HG03558 (cell line): ENCODE measurements at regions not wholly inside any gene's neighbourhood (a gene's known extent, or its start where the extent isn't known, plus 50 kb on each side); places are given as distances from the start of the nearest gene placed in this dataset.
"Not testable (repeated sequence)": the region's sequence is repeated elsewhere in the genome, so short reads cannot be mapped to it uniquely, and the experiment has no call there.

Experiments
- ATAC-seq: cut with Tn5 transposase; IDR thresholded peaks from one replicate; pipeline ENCODE4 v1.9.1; 2021; ENCODE audit warnings: moderate number of reproducible peaks; ENCODE audit not compliant: unreplicated experiment; ENCODE audit errors: extremely low read depth

GRCh38 chr9:102767076-102767475, 228.1 kb upstream of the CYLC2 start:
- ATAC-seq, result no peak

- ATAC-seq, result no peak
Measured at GRCh38 chr9:102740578-102740977, 254.6 kb upstream of the CYLC2 start.

- ATAC-seq, result no peak
Measured at GRCh38 chr9:102728946-102729345, 266.2 kb upstream of the CYLC2 start.

- no peak for ATAC-seq
Measured at GRCh38 chr9:102714184-102714583, 280.9 kb upstream of the CYLC2 start.

DNA sequence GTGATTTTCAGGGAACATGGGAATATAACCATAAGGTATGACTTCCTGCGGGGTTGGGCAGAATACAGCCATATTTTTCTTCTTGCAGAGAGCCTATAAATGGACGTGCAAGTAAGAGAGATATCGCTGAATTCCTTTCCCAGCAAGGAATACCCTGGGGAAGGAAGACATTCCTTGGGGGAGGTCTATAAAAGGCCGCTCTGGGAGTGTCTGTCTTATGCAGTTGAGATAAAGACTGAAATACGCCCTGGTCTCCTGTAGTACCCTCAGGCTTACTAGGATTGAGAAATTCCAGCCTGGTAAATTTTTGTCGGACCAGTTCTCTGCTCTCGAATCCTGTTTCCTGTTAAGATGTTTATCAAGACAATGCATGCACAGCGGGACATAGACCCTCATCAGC, 282.2 kb upstream of the CYLC2 start:
- not testable (repeated sequence) for ATAC-seq

DNA sequence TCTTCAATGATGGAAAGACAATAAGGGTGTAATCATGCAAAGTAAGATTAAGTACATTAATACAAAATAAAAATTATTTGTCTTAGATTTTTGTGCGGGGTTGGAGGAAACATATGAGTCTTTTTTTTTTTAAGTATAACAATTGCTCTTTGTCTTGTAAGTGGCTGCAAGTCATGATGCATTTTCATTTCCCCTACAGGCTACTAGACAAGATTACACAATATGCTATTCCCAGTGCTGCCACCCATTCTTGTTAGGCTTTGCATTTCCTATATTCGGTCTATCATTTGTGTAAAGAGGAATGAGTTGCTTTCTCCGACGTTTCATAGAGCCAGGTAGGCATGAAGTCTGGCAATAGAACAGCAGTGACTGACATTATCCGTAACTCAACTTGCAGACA, 294.2 kb upstream of the CYLC2 start:
- ATAC-seq, result no peak

GRCh38 chr9:102669220-102669619, 325.9 kb upstream of the CYLC2 start:
- no peak for ATAC-seq

DNA sequence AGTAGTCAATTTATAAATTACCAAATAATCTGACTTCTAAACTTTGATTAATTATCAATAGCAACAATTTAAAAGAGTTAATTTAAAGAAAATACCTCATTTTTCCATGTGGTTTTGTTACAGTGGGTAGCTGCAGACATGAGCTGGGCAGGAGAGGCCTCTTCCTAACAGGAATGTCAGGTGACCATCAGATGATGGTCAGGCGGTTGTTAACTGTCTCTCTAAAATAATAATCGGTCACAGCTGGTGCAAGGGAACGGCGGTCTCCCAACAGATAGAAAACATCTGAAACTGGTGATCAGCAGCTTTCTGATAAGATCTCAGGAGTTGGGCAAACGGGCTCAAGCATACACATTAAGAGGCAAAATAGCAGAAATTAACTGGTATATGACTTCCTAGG, 342.7 kb upstream of the CYLC2 start:
- ATAC-seq, result no peak

DNA sequence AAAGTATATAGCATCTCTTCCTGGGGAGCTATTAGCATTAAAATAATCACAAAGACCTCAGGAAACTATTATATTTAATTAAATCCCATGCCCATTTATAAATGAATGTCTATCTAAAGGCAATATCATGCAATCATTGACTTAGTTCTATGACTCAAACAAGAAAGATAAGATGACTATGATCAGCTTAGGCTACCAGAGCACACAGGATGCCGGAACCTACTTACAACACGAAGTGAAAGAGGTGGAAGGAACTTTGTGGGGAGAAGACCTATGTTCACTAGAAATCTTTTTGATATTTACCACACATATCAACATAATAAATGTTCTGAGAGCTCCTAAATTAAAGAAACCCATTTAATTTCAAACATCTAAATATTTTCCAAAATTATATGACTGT, 344.2 kb upstream of the CYLC2 start:
- no peak for ATAC-seq

GRCh38 chr9:102642651-102643050, 352.5 kb upstream of the CYLC2 start:
- no peak for ATAC-seq

- no peak for ATAC-seq
Measured at GRCh38 chr9:102631559-102631958, 363.6 kb upstream of the CYLC2 start.

DNA sequence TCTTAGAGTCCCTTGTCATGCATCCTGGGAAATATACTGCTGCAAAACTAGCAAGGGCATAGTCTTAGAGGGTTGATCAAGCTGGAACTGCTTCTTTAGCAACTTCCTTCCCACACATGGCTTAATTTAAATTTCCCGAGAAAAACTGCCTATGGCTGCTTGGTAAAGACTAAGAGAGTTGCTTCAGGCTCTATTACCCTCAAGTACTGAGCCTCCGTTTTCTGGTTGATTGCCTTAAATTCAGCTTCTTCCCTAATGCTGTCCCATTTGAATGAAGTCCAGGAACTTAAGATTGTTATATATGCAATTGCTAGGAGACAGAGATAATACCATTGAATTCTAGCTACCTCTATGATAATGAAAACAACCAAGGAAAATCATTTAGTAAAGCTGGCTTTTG, 385.7 kb upstream of the CYLC2 start:
- ATAC-seq, result no peak

DNA sequence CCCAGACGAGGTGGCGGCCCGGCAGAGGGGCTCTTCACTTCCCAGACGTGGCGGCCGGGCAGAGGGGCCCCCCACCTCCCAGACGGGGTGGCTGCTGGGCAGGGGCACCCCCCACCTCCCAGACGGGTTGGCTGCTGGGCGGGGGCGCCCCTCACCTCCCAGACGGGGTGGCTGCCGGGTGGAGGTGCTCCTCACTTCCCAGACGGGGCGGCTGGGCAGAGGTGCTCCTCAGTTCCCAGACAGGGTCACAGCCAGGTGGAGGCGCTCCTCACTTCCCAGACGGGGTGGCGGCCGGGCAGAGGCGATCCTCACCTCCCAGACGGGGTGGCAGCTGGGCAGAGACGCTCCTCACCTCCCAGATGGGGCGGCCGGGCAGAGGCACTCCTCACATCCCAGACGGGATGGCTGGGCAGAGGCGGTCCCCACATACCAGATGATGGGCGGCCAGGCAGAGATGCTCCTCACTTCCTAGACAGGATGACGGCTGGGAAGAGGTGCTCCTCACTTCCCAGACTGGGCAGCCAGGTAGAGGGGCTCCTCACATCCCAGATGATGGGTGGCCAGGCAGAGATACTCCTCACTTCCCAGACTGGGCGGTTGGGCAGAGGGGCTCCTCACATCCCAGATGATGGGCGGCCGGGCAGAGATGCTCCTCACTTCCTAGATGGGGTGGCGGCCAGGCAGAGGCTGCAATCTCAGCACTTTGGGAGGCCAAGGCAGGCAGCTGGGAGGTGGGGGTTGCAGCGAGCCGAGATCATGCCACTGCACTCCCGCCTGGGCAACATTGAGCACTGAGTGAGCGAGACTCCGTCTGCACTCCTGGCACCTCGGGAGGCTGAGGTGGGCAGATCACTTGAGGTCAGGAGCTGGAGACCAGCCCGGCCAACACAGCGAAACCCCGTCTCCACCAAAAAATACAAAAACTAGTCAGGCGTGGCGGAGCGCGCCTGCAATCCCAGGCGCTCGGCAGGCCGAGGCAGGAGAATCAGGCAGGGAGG, 391.6 kb upstream of the CYLC2 start:
- ATAC-seq, result not testable (repeated sequence)

GRCh38 chr9:102594241-102594640, 400.9 kb upstream of the CYLC2 start:
- ATAC-seq, result no peak

DNA sequence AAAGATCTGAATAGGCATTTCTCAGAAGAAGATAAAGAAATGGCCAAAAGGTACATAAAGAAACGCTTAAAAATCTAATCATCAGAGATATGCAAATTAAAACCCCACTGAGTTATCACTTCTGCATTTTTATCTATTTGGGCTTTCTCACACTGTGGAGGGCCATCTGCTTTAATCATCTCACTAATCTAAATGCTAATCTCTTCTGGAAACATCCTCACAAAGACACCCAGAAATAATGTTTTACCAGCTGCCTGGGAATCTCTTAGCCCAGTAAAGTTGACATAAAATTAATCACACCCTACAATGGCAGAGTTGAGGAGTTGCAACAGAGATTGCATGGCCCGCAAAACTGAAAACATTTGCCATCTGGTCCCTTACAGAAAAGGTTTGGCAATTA, 407.9 kb upstream of the CYLC2 start:
- ATAC-seq, result no peak

GRCh38 chr9:102569436-102569835, 425.7 kb upstream of the CYLC2 start:
- no peak for ATAC-seq

DNA sequence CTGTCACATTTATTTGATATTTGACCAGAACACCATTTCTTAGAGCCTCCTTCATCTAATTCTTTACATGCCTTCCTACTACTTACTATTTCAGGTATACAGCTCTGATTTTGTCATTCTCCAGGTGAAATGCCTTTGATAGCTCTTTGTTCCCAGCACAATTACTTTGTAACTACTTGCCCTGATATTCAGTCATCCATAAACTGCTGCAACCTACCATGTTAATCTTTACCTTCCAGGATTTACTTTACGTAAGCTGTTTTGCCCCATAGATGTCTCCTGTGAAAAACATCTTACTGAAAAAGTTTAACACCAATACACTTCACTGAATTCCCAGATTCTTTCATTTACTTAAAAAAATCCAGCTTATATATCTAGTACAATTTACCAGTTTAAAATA, 443.8 kb upstream of the CYLC2 start:
- ATAC-seq, result no peak

- no peak for ATAC-seq
Measured at GRCh38 chr9:102550886-102551285, 444.2 kb upstream of the CYLC2 start.

GRCh38 chr9:102550266-102550665, 444.9 kb upstream of the CYLC2 start:
- ATAC-seq, result no peak

DNA sequence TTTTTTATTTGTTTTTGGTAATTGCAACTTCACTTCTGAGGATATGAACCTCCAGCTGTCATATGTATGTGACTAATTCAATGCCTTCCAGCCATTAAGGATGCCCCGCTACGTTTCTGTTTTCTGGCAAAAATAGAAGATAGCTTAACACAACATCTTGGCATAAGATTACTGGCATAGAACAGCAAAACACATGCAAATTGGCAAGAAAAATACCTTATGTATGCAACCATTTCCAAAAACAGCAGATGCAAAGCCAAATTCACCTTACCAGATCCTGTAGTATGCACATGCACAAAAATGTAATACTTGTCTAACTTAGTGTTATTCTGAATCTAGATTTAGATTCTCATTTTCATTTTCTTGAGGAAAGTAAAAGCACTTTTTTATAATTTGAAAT, 461.1 kb upstream of the CYLC2 start:
- ATAC-seq, result no peak

DNA sequence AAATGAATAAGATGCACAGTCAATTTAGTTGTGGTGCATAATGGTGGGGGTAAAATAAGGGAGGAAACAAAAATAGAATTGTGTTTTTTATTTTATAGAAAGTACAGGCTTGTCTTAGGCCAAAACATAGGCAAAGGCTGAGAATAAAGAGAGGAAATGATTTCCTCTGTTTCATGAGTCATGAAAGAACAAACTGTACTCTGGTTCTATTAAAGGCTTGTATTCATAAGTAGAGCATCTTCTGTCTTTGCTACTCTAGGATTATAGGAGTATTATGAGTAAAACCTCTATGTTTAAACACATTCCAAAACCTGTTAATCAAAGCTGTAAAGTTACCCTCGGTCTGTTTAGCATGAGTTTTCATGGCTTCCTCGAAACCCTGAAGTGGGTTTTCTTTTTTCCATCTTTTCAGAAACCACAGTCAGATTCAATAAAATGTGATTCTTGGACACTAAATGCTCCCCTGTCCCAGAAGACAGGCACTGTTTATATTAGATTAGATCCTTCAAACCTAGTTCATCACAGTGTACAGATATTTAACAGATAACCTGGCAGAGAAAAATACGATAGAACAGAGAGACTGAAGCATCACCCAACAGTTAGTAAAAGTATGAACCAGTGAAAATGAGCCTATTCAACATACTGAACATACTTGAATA, 473.9 kb upstream of the CYLC2 start:
- no peak for ATAC-seq

GRCh38 chr9:102519423-102519822, 475.7 kb upstream of the CYLC2 start:
- no peak for ATAC-seq
